D721Med (cell line): ENCODE measurements at regions not wholly inside any gene's neighbourhood (a gene's known extent, or its start where the extent isn't known, plus 50 kb on each side); places are given as distances from the start of the nearest gene placed in this dataset.
"Not testable (repeated sequence)": the region's sequence is repeated elsewhere in the genome, so short reads cannot be mapped to it uniquely, and the experiment has no call there.

Experiments used
- DNase-seq: peaks from one replicate; pipeline ENCODE4 v3.0.0; 2011; ENCODE audit warnings: low spot score; ENCODE audit not compliant: insufficient read length
- FAIRE-seq: peaks from 2 replicates; lab custom pipeline; 2011; peaks lifted over from hg19 to GRCh38; lab: Jason Lieb, UNC
- TF ChIP-seq, protein P1 (sequence below): IDR thresholded peaks from 2 replicates; pipeline ENCODE4 v1.5.1; 2012; ENCODE audit warnings: mild to moderate bottlenecking, control low read depth; ENCODE audit not compliant: insufficient read depth; ENCODE audit errors: missing control alignments

DNA sequence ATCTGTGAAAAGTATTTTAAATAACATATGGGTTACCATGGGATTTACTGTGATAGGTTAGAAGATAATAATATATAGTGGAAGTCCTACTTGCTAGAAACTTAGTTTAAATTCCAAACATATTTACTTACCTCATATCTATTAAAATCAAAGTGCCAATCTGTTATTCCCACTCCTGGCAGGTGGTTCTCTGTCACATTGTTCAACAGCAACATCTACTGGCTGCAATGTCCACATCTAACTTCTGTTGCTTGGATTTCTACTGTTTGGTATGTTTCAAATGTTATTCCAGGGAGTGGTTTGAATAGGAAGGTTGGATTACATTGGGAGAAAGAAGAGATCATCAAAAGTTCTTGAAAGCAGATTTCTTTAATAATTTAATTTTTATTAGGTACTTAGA is 122.5 kb upstream of the NCAM2 start:
- DNase-seq (no peak), FAIRE-seq (no peak)
- TF ChIP-seq, protein P1, sequence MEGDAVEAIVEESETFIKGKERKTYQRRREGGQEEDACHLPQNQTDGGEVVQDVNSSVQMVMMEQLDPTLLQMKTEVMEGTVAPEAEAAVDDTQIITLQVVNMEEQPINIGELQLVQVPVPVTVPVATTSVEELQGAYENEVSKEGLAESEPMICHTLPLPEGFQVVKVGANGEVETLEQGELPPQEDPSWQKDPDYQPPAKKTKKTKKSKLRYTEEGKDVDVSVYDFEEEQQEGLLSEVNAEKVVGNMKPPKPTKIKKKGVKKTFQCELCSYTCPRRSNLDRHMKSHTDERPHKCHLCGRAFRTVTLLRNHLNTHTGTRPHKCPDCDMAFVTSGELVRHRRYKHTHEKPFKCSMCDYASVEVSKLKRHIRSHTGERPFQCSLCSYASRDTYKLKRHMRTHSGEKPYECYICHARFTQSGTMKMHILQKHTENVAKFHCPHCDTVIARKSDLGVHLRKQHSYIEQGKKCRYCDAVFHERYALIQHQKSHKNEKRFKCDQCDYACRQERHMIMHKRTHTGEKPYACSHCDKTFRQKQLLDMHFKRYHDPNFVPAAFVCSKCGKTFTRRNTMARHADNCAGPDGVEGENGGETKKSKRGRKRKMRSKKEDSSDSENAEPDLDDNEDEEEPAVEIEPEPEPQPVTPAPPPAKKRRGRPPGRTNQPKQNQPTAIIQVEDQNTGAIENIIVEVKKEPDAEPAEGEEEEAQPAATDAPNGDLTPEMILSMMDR: no peak

DNA sequence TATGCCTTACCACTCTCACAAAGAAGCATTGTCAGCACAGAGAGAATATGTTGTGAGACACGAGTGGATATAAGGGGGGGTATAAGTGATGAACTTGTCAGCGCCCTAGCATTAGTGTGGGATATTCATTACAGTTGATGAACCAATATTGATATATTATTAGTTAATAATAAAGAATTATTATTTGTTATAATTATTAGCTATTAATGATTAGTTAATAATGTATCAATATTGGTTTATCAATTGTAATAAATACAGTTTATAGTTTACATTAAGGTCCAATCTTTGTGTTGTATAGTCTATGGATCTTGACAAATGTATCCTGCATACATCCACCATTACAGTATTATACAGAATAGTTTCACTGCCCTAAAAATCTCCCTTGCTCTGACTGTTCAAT is 120.2 kb upstream of the NCAM2 start:
- TF ChIP-seq, protein P1: no peak
- FAIRE-seq (no peak), DNase-seq (no peak)

DNA sequence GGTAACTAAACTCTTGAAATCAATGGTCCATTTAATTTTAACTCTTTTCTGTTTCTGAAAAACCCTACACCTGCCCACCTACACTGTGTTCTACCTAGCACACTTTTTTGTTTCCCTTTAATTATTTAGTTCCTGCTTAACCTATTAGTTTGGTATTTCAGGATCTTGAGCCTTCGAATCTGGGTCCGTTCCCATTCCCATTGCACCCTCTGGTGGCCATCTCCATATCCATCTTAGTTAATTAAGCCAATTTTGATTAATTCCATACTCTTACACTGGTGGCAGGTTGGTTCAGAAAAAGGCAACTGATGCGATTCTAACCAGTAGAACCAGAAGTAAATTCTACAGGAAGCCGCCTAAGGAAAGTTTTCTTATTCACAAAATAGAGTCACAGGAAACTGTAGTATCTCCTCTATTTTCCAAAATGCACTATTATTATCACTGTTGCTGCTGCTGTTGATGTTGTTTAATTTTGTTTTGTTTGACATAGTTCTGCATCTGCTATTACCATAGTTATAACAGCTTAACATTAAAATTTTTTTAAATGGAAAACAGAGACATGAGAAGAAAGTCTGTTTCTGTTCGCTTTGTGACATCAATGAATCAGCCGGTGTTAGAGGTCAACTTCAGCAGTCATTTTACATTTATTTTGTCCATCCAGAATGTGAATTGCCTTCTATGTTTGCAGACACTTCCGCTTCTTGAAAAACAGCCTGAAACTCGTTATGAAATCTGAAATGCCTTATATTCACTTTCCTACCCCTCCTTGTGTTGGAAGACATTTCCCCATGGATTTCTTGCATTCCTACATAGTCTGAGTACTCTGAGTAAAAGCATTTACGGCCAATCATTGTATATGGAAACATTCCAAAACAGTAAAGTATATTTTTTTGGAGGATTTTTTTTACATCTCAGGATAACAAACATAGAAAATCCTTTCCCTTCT is 115.5 kb upstream of the NCAM2 start:
- TF ChIP-seq, protein P1: peak; percentile 57
- FAIRE-seq (peak; percentile 6), DNase-seq (no peak)

DNA sequence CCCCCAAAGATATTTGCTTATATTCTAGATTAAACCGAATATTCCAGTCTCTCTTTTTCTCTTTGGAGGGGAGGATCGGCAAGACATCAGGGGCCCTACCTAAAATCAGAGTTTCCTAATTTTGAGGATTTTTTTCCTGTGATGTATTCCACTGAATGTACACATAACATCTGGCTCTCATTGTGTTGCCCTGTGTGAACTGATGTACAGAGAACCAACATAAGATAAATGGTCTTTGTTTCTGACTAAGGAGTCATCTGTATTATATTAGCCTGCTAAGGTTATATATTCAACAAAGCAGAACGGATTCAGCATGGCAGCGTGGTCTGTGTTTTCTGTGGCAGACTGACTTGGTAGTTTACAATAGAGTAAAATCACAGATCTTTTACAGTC is 114.8 kb upstream of the NCAM2 start:
- TF ChIP-seq, protein P1: no peak
- DNase-seq: no peak
- no peak for FAIRE-seq

DNA sequence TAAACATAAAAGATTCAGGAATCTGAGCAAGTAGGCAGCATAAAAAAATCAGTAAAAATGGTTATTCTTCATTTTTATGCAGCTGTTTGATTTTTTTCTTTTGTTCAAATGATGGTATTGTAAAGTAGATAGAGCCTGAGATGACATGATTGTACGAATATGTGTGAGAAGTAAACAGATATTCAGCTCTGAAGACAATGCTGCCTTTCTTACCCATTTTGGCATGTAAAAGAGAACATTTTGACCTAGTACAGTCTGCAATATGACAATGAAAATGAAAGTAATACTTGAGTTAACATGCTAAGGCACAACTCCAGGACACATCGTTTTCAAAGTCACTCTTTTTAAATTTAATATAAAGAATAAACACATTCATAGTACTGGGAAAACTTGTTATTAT is 95.7 kb upstream of the NCAM2 start:
- no peak for FAIRE-seq

DNA sequence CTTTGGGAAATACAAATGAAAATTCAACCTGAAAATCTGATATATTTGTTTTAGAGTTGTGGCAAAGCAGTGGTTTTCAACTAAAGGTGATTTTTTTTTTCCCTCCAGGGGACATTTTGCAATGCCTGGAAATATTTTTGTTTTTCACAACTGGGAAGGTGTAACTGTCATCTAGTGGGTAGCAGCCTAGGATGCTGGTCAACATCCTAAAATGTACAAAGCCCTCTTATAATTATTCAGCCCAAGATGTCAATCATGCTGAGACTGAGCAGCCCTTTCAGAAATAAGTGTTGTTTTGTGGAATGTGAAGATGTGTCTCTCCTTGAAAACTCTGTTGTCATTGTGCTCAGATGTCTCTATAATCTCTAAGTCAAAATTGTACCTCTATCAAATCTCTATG is 95.2 kb upstream of the NCAM2 start:
- no peak for FAIRE-seq
- TF ChIP-seq, protein P1: no peak
- no peak for DNase-seq

More for the DNA sequence above, 95.7 kb upstream of the NCAM2 start:
- no peak for DNase-seq
- TF ChIP-seq, protein P1: no peak

DNA sequence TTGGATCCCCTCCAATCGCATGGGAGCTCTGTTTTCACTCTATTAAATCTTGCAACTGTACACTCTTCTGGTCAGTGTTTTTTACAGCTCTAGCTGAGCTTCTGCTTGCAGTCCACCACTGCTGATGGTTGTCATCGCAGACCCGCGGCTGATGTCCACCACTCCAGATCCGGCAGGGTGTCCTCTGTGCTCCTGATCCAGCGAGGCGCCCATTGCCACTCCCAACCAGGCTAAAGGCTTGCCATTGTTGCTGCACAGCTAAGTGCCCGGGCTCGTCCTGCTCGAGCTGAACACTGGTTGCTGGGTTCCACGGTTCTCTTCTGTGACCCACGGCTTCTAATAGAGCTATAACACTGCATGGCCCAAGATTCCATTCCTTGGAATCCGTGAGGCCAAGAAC is 70.7 kb upstream of the NCAM2 start:
- not testable (repeated sequence) for FAIRE-seq, DNase-seq
